ENCODE measurements at regions not wholly inside any gene's neighbourhood (a gene's known extent, or its start where the extent isn't known, plus 50 kb on each side); places are given as distances from the start of the nearest gene placed in this dataset.

DNA sequence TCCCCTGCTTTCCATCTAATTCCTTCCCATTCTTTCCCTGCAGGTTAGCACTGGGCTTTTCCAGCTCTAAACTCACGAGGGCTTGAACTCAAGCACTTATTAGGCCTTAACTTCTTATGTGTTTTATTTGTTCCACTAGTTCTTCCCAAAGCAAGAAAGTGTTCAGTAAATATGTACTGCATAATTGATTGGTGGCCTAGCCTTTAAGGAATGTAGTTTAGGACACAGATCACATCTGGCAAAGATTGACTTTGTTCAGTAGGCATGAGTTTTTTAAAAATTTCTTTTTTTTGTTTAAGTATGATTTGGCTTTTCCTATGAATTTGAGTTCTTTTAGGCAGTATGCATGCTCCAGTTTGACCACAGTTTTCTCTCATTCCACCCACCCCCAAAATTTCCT, 285.2 kb downstream of the NPR3 start:
- DNase-seq: no peak
- Histone ChIP-seq H3K4me1 (ENCODE audit: control insufficient read depth in 1 of 2, insufficient read depth in 2 of 2, low read depth in 1 of 2, low read length in 1 of 2) (no peaks in the 10 kb centered on the region), H3K27me3 (ENCODE audit: insufficient read depth) (no peaks in the 10 kb centered on the region), H3K9ac (no peak overlapping the region), H3K4me2 (no peak overlapping the region), H3F3A (replicated peaks; ENCODE audit: insufficient read depth) (peaks cover 50% of the 10 kb centered on the region), H3K36me3 (replicated peaks in 1 of 2; ENCODE audit: control insufficient read depth in 1 of 2, insufficient read depth in 2 of 2, low read length in 1 of 2) (peaks cover 0 to 39% of the 10 kb centered on the region in 2 experiments), H3K9me3 (peaks cover 19% of the 10 kb centered on the region), H3K27ac (ENCODE audit: low read depth in 2 of 2, low read length in 1 of 2) (peak overlapping the region in 1 of 2 experiments; percentile 27; a peak in 1 of 4 replicates), H2AFZ (ENCODE audit: low read depth) (no peak overlapping the region), H3K9me2 (no peaks in the 10 kb centered on the region), H3K79me2 (ENCODE audit: insufficient read depth) (peaks cover 74% of the 10 kb centered on the region), H4K20me1 (ENCODE audit: insufficient read depth) (no peaks in the 10 kb centered on the region), H3K4me3 (ENCODE audit: low read depth in 2 of 2, low read length in 1 of 2) (no peak overlapping the region)
- ChIA-PET CTCF (no interaction called here), POLR2A (no interaction called here)
- TF ChIP-seq FOXM1 (IDR thresholded peaks at IDR 0.05; ENCODE audit: low read depth): no peak
- TF ChIP-seq RAD21 (IDR thresholded peaks at IDR 0.05; ENCODE audit: low read length): no peak
- TF ChIP-seq RCOR1 (IDR thresholded peaks at IDR 0.05; ENCODE audit: low read length): no peak
- TF ChIP-seq FOSL2 (IDR thresholded peaks at IDR 0.05; ENCODE audit: borderline replicate concordance, low read depth): no peak
- no peak for TF ChIP-seq NFIC (IDR thresholded peaks at IDR 0.05; ENCODE audit: borderline replicate concordance)
- TF ChIP-seq JUND (IDR thresholded peaks at IDR 0.05): no peak
- no peak for TF ChIP-seq ELF1 (IDR thresholded peaks at IDR 0.05)
- no peak for TF ChIP-seq POLR2AphosphoS5 (IDR thresholded peaks at IDR 0.05; ENCODE audit: low read depth, low read length)
- no peak for TF ChIP-seq TAF1 (IDR thresholded peaks at IDR 0.05; ENCODE audit: borderline replicate concordance, low read depth, low read length)
- no peak for TF ChIP-seq MEF2A (IDR thresholded peaks at IDR 0.05; ENCODE audit: borderline replicate concordance, low read depth)
- no peak for TF ChIP-seq SMC3 (IDR thresholded peaks at IDR 0.05; ENCODE audit: low read depth, low read length)
- TF ChIP-seq CHD2 (IDR thresholded peaks at IDR 0.05; ENCODE audit: low read length, partially characterized antibody): no peak
- TF ChIP-seq NRF1 (IDR thresholded peaks at IDR 0.05; ENCODE audit: low read depth, low read length): no peak
- WGBS (ENCODE audit: low lambda C conversion rate): 43% methylated on average over 1 of the region's 1 CpG

DNA sequence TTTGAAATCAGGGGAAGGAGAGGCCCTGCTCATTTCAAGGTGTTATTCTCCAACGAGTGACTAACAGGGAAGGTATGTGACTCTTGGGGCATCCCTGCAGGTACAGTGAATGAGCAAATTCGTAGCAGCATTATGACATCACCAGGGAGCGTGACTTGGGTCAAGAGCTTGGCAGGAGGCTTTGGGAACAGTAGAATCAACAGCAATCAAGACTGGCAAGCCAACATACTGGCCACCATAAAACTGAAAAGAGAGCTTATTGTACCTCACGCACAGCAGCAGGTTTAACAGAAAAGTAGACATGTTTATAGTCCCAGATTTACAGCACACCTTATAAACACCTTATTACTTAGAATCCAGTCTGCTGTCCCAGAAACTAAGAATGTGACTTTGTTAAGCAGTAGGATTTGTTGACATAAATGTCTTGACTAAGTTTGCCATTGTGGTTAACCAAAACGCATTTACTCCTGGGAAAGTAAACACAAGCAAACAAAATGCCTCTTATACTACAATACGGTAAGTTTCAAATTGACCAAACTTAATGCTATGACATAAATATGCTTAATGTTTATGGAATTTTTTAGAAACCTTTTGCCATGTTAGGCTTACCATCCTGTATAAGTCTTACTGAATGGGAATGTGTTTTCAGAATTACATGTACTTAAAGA, 297.8 kb downstream of the NPR3 start:
- H3K9me3 ChIP-seq: peaks cover 28% of the 10 kb centered on the region
- peaks cover 45% of the 10 kb centered on the region for H3F3A ChIP-seq (replicated peaks; ENCODE audit: insufficient read depth)
- no peak overlapping the region for H3K9ac ChIP-seq
- DNase-seq: no peak
- peaks cover 0 to 95% of the 10 kb centered on the region in 2 experiments for H3K36me3 ChIP-seq (replicated peaks in 1 of 2; ENCODE audit: control insufficient read depth in 1 of 2, insufficient read depth in 2 of 2, low read length in 1 of 2)
- peaks cover 0 to 7% of the 10 kb centered on the region in 2 experiments; a peak in 1 of 4 replicates for H3K4me1 ChIP-seq (ENCODE audit: control insufficient read depth in 1 of 2, insufficient read depth in 2 of 2, low read depth in 1 of 2, low read length in 1 of 2)
- no peaks in the 10 kb centered on the region for H4K20me1 ChIP-seq (ENCODE audit: insufficient read depth)
- no peak overlapping the region for H3K4me3 ChIP-seq (ENCODE audit: low read depth in 2 of 2, low read length in 1 of 2)
- no peaks in the 10 kb centered on the region for H3K27me3 ChIP-seq (ENCODE audit: insufficient read depth)
- ChIA-PET CTCF (no interaction called here), POLR2A (no interaction called here)
- H2AFZ ChIP-seq (ENCODE audit: low read depth): no peak overlapping the region
- no peaks in the 10 kb centered on the region for H3K9me2 ChIP-seq
- no peak overlapping the region for H3K4me2 ChIP-seq
- H3K79me2 ChIP-seq (ENCODE audit: insufficient read depth): peaks cover 95% of the 10 kb centered on the region
- H3K27ac ChIP-seq (ENCODE audit: low read depth in 2 of 2, low read length in 1 of 2): no peak overlapping the region
- WGBS (ENCODE audit: low lambda C conversion rate): 45% methylated on average over 6 of the region's 6 CpGs
- no peak for TF ChIP-seq EZH2phosphoT487 (IDR thresholded peaks at IDR 0.05; ENCODE audit: borderline replicate concordance, low read depth)
- TF ChIP-seq EP300 (IDR thresholded peaks at IDR 0.05; ENCODE audit: borderline replicate concordance in 1 of 2, low read depth in 1 of 2, low read length in 1 of 2): no peak
- TF ChIP-seq SMC3 (IDR thresholded peaks at IDR 0.05; ENCODE audit: low read depth, low read length): no peak
- TF ChIP-seq JUND (IDR thresholded peaks at IDR 0.05): no peak
- no peak for TF ChIP-seq USF2 (IDR thresholded peaks at IDR 0.05; ENCODE audit: borderline replicate concordance, low read depth, low read length)
- no peak for TF ChIP-seq NRF1 (IDR thresholded peaks at IDR 0.05; ENCODE audit: low read depth, low read length)
- TF ChIP-seq, protein P1, sequence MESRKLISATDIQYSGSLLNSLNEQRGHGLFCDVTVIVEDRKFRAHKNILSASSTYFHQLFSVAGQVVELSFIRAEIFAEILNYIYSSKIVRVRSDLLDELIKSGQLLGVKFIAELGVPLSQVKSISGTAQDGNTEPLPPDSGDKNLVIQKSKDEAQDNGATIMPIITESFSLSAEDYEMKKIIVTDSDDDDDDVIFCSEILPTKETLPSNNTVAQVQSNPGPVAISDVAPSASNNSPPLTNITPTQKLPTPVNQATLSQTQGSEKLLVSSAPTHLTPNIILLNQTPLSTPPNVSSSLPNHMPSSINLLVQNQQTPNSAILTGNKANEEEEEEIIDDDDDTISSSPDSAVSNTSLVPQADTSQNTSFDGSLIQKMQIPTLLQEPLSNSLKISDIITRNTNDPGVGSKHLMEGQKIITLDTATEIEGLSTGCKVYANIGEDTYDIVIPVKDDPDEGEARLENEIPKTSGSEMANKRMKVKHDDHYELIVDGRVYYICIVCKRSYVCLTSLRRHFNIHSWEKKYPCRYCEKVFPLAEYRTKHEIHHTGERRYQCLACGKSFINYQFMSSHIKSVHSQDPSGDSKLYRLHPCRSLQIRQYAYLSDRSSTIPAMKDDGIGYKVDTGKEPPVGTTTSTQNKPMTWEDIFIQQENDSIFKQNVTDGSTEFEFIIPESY (IDR thresholded peaks at IDR 0.05; ENCODE audit: borderline replicate concordance, low read depth): no peak
- TF ChIP-seq FOXJ3 (CRISPR knock-in tag; IDR thresholded peaks at IDR 0.05): no peak
- no peak for TF ChIP-seq TEAD4 (IDR thresholded peaks at IDR 0.05; ENCODE audit: borderline replicate concordance, insufficient read depth)
- TF ChIP-seq FOSL2 (IDR thresholded peaks at IDR 0.05; ENCODE audit: borderline replicate concordance, low read depth): no peak
- no peak for TF ChIP-seq MXI1 (IDR thresholded peaks at IDR 0.05; ENCODE audit: low read depth, low read length)
- no peak for TF ChIP-seq CTCF (IDR thresholded peaks at IDR 0.05)
- TF ChIP-seq POLR2AphosphoS5 (IDR thresholded peaks at IDR 0.05; ENCODE audit: low read depth, low read length): no peak
- no peak for TF ChIP-seq USF1 (IDR thresholded peaks at IDR 0.05; ENCODE audit: borderline replicate concordance, low read depth)
